NT2/D1 (cell line): ENCODE measurements at regions not wholly inside any gene's neighbourhood (a gene's known extent, or its start where the extent isn't known, plus 50 kb on each side); places are given as distances from the start of the nearest gene placed in this dataset.

Source experiments
- DNase-seq: peaks from one replicate; pipeline ENCODE4 v3.0.0-alpha.2; 2011; ENCODE audit warnings: low read depth, low spot score
- H3K27me3 ChIP-seq: 2 replicates; pipeline ENCODE4 v1.6.0; 2011; ENCODE audit warnings: mild to moderate bottlenecking; ENCODE audit not compliant: insufficient read length, insufficient read depth
- H3K36me3 ChIP-seq: 2 replicates; pipeline ENCODE4 v1.6.1; 2011; ENCODE audit warnings: mild to moderate bottlenecking, low read length, mixed read lengths; ENCODE audit not compliant: insufficient read depth, insufficient read length
- H3K4me1 ChIP-seq: 2 replicates; pipeline ENCODE4 v1.5.1; 2011; ENCODE audit not compliant: insufficient read depth, insufficient read length
- H3K4me3 ChIP-seq: 2 replicates; pipeline ENCODE4 v1.5.1; 2011; ENCODE audit warnings: low read depth; ENCODE audit not compliant: insufficient read length
- H3K9ac ChIP-seq: 2 replicates; pipeline ENCODE4 v1.6.0; 2011; ENCODE audit warnings: low read depth; ENCODE audit not compliant: insufficient read length
- H3K9me3 ChIP-seq: 2 replicates; pipeline ENCODE4 v1.5.1; 2011; ENCODE audit warnings: mild to moderate bottlenecking, low read length; ENCODE audit not compliant: insufficient read depth
- SUZ12 ChIP-seq: IDR thresholded peaks from 2 replicates; pipeline ENCODE4 v1.6.1; 2011; ENCODE audit not compliant: insufficient read length, insufficient read depth; ENCODE audit errors: extremely low read depth
- YY1 ChIP-seq: IDR thresholded peaks from 2 replicates; pipeline ENCODE4 v1.6.1; 2011; ENCODE audit not compliant: insufficient read length, insufficient read depth
- ZNF274 ChIP-seq: IDR thresholded peaks from 2 replicates; pipeline ENCODE4 v1.6.1; 2011; ENCODE audit warnings: mild to moderate bottlenecking, low read depth, low read length

DNA sequence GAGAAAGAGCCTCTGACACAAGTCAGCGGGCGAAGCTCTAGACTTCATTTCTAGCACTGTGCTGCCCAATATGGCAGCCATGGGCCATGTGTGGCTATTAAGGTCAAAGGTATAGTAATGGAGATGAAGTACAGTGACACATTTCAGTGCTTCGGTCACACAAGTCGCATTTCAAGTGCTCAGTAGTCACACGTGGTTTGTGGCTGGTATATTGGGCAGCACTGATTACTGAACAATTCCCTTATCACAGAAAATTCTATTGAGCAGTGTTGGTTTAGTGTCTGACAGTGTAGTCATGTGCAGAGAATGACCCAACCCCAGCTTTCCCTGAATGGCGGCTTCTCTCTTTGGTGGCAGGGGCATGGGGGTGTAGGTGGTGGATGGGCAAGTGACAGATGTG is 84.9 kb upstream of the SDK2 start:
- Histone ChIP-seq H3K4me3 (no peak overlapping the region), H3K9me3 (peaks cover 21% of the 10 kb centered on the region; the same call in 1 of the 2 replicates), H3K9ac (no peak overlapping the region), H3K27me3 (peaks cover 14% of the 10 kb centered on the region), H3K4me1 (no peaks in the 10 kb centered on the region), H3K36me3 (no peaks in the 10 kb centered on the region)
- no peak for TF ChIP-seq YY1
- TF ChIP-seq ZNF274: no peak
- no peak for TF ChIP-seq SUZ12
- DNase-seq: no peak

DNA sequence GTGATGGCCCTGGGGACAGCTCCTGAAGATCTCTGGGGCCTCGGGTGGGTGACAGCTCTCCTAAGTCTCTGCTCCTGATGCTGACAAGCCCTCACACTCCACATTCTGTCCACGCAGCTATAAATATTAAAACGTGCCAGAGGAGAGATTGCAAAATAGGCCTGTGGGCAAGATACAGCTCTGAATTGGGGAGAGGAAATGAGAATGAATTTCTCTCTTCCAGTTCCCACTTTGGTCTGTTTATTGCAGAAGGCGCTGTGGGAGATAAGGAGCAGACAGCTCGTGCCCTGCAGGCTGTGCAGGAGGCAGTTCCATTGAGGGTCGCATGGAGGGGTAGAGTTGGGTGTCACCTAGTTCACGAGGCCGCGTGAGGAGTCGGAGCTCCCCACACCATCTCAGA is 87.5 kb upstream of the SDK2 start:
- Histone ChIP-seq H3K4me3 (no peak overlapping the region), H3K9me3 (peaks cover 21% of the 10 kb centered on the region; the same call in 1 of the 2 replicates), H3K9ac (no peak overlapping the region), H3K36me3 (no peaks in the 10 kb centered on the region), H3K27me3 (peaks cover 13% of the 10 kb centered on the region), H3K4me1 (peaks cover 4% of the 10 kb centered on the region)
- DNase-seq: no peak
- TF ChIP-seq ZNF274 (no peak), SUZ12 (no peak), YY1 (no peak)

GRCh38 chr17:73733517-73733916 is 89.3 kb upstream of the SDK2 start:
- H3K27me3 ChIP-seq: peaks cover 12% of the 10 kb centered on the region
- H3K36me3 ChIP-seq: no peaks in the 10 kb centered on the region
- peaks cover 21% of the 10 kb centered on the region; the same call in 1 of the 2 replicates for H3K9me3 ChIP-seq
- H3K4me1 ChIP-seq: peaks cover 6% of the 10 kb centered on the region
- H3K4me3 ChIP-seq: no peak overlapping the region
- H3K9ac ChIP-seq: no peak overlapping the region
- DNase-seq: no peak
- no peak for TF ChIP-seq SUZ12
- TF ChIP-seq ZNF274: no peak
- no peak for TF ChIP-seq YY1

DNA sequence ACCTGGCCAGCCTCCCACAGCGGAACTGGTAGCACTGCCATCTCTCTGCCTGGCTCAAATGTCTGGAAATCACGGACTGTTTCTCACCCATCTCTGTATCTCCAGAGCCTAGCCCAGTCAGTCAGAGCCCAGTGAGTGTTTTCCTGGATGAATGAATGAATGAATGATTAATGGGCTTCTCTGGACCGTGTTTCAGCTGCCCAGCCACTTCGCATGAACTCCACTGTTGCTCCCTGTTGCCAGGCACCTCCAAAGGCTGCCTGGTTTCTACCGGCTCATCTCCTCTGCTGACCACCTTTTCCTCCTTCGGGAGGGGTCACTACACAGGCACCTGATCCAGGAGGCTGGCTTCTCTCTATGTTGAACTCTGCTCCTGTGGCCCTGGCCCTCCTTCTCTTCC is 91.0 kb upstream of the SDK2 start:
- Histone ChIP-seq H3K4me3 (no peak overlapping the region), H3K9me3 (peaks cover 16% of the 10 kb centered on the region; the same call in 1 of the 2 replicates), H3K27me3 (peaks cover 9% of the 10 kb centered on the region), H3K9ac (no peak overlapping the region), H3K36me3 (no peaks in the 10 kb centered on the region), H3K4me1 (peaks cover 11% of the 10 kb centered on the region)
- TF ChIP-seq YY1 (no peak), ZNF274 (no peak), SUZ12 (no peak)
- DNase-seq: no peak

- Histone ChIP-seq H3K4me3 (no peak overlapping the region), H3K9me3 (no peaks in the 10 kb centered on the region; the same call in 1 of the 2 replicates), H3K36me3 (no peaks in the 10 kb centered on the region), H3K27me3 (peaks cover 15% of the 10 kb centered on the region), H3K9ac (no peak overlapping the region), H3K4me1 (peaks cover 12% of the 10 kb centered on the region)
- no peak for DNase-seq
- TF ChIP-seq ZNF274 (no peak), SUZ12 (no peak), YY1 (no peak)
Observed at GRCh38 chr17:73738751-73739575, 94.7 kb upstream of the SDK2 start.

DNA sequence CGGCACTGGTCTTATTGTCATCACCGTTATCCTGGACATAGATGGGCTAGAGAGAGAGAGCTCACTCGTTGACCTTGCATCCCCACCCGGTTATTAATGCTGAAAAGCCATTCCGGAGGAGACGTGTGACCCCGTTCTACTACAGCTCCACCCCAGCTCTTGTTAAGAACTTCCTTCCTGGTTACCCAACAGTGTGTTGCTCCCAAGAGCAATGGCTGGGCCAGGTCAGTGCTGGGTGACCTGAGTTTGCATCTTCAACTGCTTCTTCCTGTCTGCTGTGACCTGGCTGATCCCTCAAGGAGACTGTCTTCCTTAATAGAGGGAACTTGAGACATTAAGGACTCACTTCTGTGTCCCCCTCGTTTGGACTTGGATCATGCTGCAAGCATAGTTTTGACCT is 96.1 kb upstream of the SDK2 start:
- Histone ChIP-seq H3K9ac (no peak overlapping the region), H3K9me3 (no peaks in the 10 kb centered on the region), H3K4me1 (peaks cover 10% of the 10 kb centered on the region), H3K27me3 (peaks cover 20% of the 10 kb centered on the region), H3K36me3 (no peaks in the 10 kb centered on the region), H3K4me3 (no peak overlapping the region)
- no peak for DNase-seq
- no peak for TF ChIP-seq SUZ12

- H3K4me1 ChIP-seq: peaks cover 12% of the 10 kb centered on the region
- no peaks in the 10 kb centered on the region for H3K36me3 ChIP-seq
- TF ChIP-seq SUZ12 (no peak), ZNF274 (no peak), YY1 (no peak)
- H3K4me3 ChIP-seq: no peak overlapping the region
- DNase-seq: no peak
- no peaks in the 10 kb centered on the region for H3K9me3 ChIP-seq
- H3K27me3 ChIP-seq: peaks cover 21% of the 10 kb centered on the region
- H3K9ac ChIP-seq: no peak overlapping the region
Observed at GRCh38 chr17:73742948-73743381, 98.7 kb upstream of the SDK2 start.
